Trophoblast cell (in vitro differentiated cells and primary cell): ENCODE measurements at regions not wholly inside any gene's neighbourhood (a gene's known extent, or its start where the extent isn't known, plus 50 kb on each side); places are given as distances from the start of the nearest gene placed in this dataset.
"Not testable (repeated sequence)": the region's sequence is repeated elsewhere in the genome, so short reads cannot be mapped to it uniquely, and the experiment has no call there.

ENCODE experiments used
- DNase-seq, 2 donors: peaks; one replicate each; pipeline ENCODE4 v3.0.0-alpha.2; 2016
- H2AFZ ChIP-seq: 2 replicates; pipeline ENCODE4 v1.6.1; 2013; ENCODE audit warnings: low read length, moderate library complexity, mild to moderate bottlenecking; ENCODE audit not compliant: insufficient read depth, poor library complexity
- H2AK5ac ChIP-seq: 2 replicates; pipeline ENCODE4 v1.6.1; 2013; ENCODE audit warnings: mild to moderate bottlenecking, low read length
- H2BK120ac ChIP-seq: 2 replicates; pipeline ENCODE4 v1.6.1; 2013; ENCODE audit warnings: low read length, mild to moderate bottlenecking, moderate library complexity; ENCODE audit not compliant: insufficient read depth, poor library complexity
- H2BK12ac ChIP-seq: 2 replicates; pipeline ENCODE4 v1.6.1; 2013; ENCODE audit warnings: mild to moderate bottlenecking, low read length, moderate library complexity
- H2BK5ac ChIP-seq: 2 replicates; pipeline ENCODE4 v1.6.1; 2013; ENCODE audit warnings: low read length, low read depth, moderate library complexity, mild to moderate bottlenecking; ENCODE audit not compliant: poor library complexity
- H3K14ac ChIP-seq: 2 replicates; pipeline ENCODE4 v1.6.1; 2013; ENCODE audit warnings: mild to moderate bottlenecking, low read length
- H3K18ac ChIP-seq: 2 replicates; pipeline ENCODE4 v1.6.1; 2013; ENCODE audit warnings: mild to moderate bottlenecking, low read length
- H3K23ac ChIP-seq: 2 replicates; pipeline ENCODE4 v1.6.1; 2013; ENCODE audit warnings: low read length
- H3K27ac ChIP-seq: 2 replicates; pipeline ENCODE4 v1.5.1; 2013; ENCODE audit warnings: low read depth, mild to moderate bottlenecking, inconsistent platforms, low read length, moderate library complexity
- H3K27me3 ChIP-seq: 2 replicates; pipeline ENCODE4 v1.6.1; 2013; ENCODE audit warnings: inconsistent platforms, mild to moderate bottlenecking, low read length, moderate library complexity; ENCODE audit not compliant: insufficient read depth
- H3K36me3 ChIP-seq, 2 experiments: 1 replicate in 1 of 2; 2 replicates in 1 of 2; pipeline ENCODE4 v1.6.1; 2013; ENCODE audit warnings: low read length in 2 of 2, mild to moderate bottlenecking in 2 of 2, moderate library complexity in 1 of 2; ENCODE audit not compliant: insufficient read depth in 2 of 2, control insufficient read depth in 1 of 2
- H3K4ac ChIP-seq: 2 replicates; pipeline ENCODE4 v1.6.1; 2013; ENCODE audit warnings: low read depth, mild to moderate bottlenecking, low read length, moderate library complexity
- H3K4me1 ChIP-seq, 2 experiments: 1 replicate in 1 of 2; 2 replicates in 1 of 2; pipeline ENCODE4 v1.6.1; 2013; ENCODE audit warnings: low read length in 2 of 2, mild to moderate bottlenecking in 2 of 2, moderate library complexity in 1 of 2; ENCODE audit not compliant: insufficient read depth in 2 of 2, control insufficient read depth in 1 of 2
- H3K4me2 ChIP-seq: 2 replicates; pipeline ENCODE4 v1.6.1; 2013; ENCODE audit warnings: inconsistent platforms, mild to moderate bottlenecking, low read length, moderate library complexity
- H3K4me3 ChIP-seq: 2 replicates; pipeline ENCODE4 v1.5.1; 2013; ENCODE audit warnings: mild to moderate bottlenecking, low read depth, low read length, inconsistent platforms
- H3K79me1 ChIP-seq: one replicate; pipeline ENCODE4 v1.6.1; 2013; ENCODE audit warnings: low read length
- H3K79me2 ChIP-seq: 2 replicates; pipeline ENCODE4 v1.6.1; 2013; ENCODE audit warnings: low read length, mild to moderate bottlenecking; ENCODE audit not compliant: control insufficient read depth, insufficient read depth, poor library complexity
- H3K9ac ChIP-seq: 2 replicates; pipeline ENCODE4 v1.6.1; 2013; ENCODE audit warnings: mild to moderate bottlenecking, low read length
- H3K9me3 ChIP-seq: 2 replicates; pipeline ENCODE4 v1.6.1; 2013; ENCODE audit warnings: low read depth, mild to moderate bottlenecking, control low read depth, inconsistent platforms, low read length; ENCODE audit not compliant: insufficient read depth
- H4K12ac ChIP-seq: 2 replicates; pipeline ENCODE4 v1.6.1; 2013; ENCODE audit warnings: low read depth, mild to moderate bottlenecking, low read length, moderate library complexity
- H4K8ac ChIP-seq: 2 replicates; pipeline ENCODE4 v1.6.1; 2013; ENCODE audit warnings: low read depth, mild to moderate bottlenecking, low read length, moderate library complexity
- H4K91ac ChIP-seq: one replicate; pipeline ENCODE4 v1.6.1; 2013; ENCODE audit warnings: low read depth, mild to moderate bottlenecking, low read length, moderate library complexity
- WGBS: extraction: QIAGEN DNeasy Blood & Tissue Kit; methylation state at CpG from one replicate; pipeline ENCODE4 v1.1.7; 2013; ENCODE audit warnings: missing lambda C conversion rate; ENCODE audit not compliant: insufficient read length, insufficient coverage; ENCODE audit errors: extremely low coverage; 5-methylcytosine and 5-hydroxymethylcytosine counted together

GRCh38 chr6:863127-863526, 170.2 kb upstream of the EXOC2 start:
- not testable (repeated sequence) for H2BK12ac ChIP-seq, H4K12ac ChIP-seq, H2AFZ ChIP-seq, H3K9me3 ChIP-seq, H4K91ac ChIP-seq, H4K8ac ChIP-seq, H3K23ac ChIP-seq, H3K27me3 ChIP-seq, H3K14ac ChIP-seq, H3K18ac ChIP-seq, H3K79me2 ChIP-seq, H3K9ac ChIP-seq, H3K4me3 ChIP-seq, H3K4me2 ChIP-seq, DNase-seq, H3K27ac ChIP-seq, H2BK5ac ChIP-seq, H3K4ac ChIP-seq, H3K79me1 ChIP-seq, H2BK120ac ChIP-seq, H3K4me1 ChIP-seq, H3K36me3 ChIP-seq, H2AK5ac ChIP-seq
- no CpG with 5 or more reads among the region's 5 CpGs for WGBS

- Histone ChIP-seq H3K18ac (no peak overlapping the region), H2AK5ac (no peak overlapping the region), H3K4me3 (no peak overlapping the region), H3K4ac (no peak overlapping the region), H3K79me2 (no peaks in the 10 kb centered on the region), H2BK120ac (no peak overlapping the region), H3K9me3 (no peaks in the 10 kb centered on the region), H4K91ac (no peak overlapping the region), H4K12ac (no peak overlapping the region), H2BK12ac (no peak overlapping the region), H3K14ac (no peak overlapping the region), H2BK5ac (no peak overlapping the region), H3K4me2 (no peak overlapping the region), H2AFZ (no peak overlapping the region), H3K9ac (no peak overlapping the region), H3K4me1 (no peaks in the 10 kb centered on the region), H3K79me1 (no peaks in the 10 kb centered on the region), H4K8ac (no peak overlapping the region), H3K27me3 (no peaks in the 10 kb centered on the region), H3K23ac (no peak overlapping the region), H3K36me3 (no peaks in the 10 kb centered on the region), H3K27ac (no peak overlapping the region)
- DNase-seq = no peak
- WGBS = no CpG with 5 or more reads among the region's 4 CpGs
Observed at GRCh38 chr6:859936-860335, 167.0 kb upstream of the EXOC2 start.

- no CpG with 5 or more reads among the region's 12 CpGs for WGBS
- no peaks in the 10 kb centered on the region for H3K4me1 ChIP-seq
- no peak overlapping the region for H2AFZ ChIP-seq
- no peak overlapping the region for H3K27ac ChIP-seq
- H4K91ac ChIP-seq = no peak overlapping the region
- no peak overlapping the region for H3K4ac ChIP-seq
- H3K23ac ChIP-seq = no peak overlapping the region
- H4K12ac ChIP-seq = no peak overlapping the region
- H3K9ac ChIP-seq = no peak overlapping the region
- H2BK120ac ChIP-seq = no peak overlapping the region
- H3K4me2 ChIP-seq = no peak overlapping the region
- no peak for DNase-seq
- H3K9me3 ChIP-seq = no peaks in the 10 kb centered on the region
- no peaks in the 10 kb centered on the region for H3K27me3 ChIP-seq
- H2AK5ac ChIP-seq = no peak overlapping the region
- no peak overlapping the region for H3K14ac ChIP-seq
- no peak overlapping the region for H2BK12ac ChIP-seq
- no peak overlapping the region for H2BK5ac ChIP-seq
- no peaks in the 10 kb centered on the region for H3K79me1 ChIP-seq
- H4K8ac ChIP-seq = no peak overlapping the region
- no peaks in the 10 kb centered on the region for H3K79me2 ChIP-seq
- H3K18ac ChIP-seq = no peak overlapping the region
- H3K4me3 ChIP-seq = no peak overlapping the region
- no peaks in the 10 kb centered on the region for H3K36me3 ChIP-seq
Observed at GRCh38 chr6:854406-855118, 161.6 kb upstream of the EXOC2 start.

- H3K27ac ChIP-seq, H3K4me1 ChIP-seq, H4K12ac ChIP-seq, H3K14ac ChIP-seq, H3K79me1 ChIP-seq, H3K79me2 ChIP-seq, H3K9ac ChIP-seq, H3K36me3 ChIP-seq, H4K91ac ChIP-seq, DNase-seq, H2AK5ac ChIP-seq, H2BK5ac ChIP-seq, H2AFZ ChIP-seq, H3K4me3 ChIP-seq, H3K18ac ChIP-seq, H3K23ac ChIP-seq, H3K27me3 ChIP-seq, H3K9me3 ChIP-seq, H2BK12ac ChIP-seq, H3K4me2 ChIP-seq, H4K8ac ChIP-seq, H3K4ac ChIP-seq, H2BK120ac ChIP-seq: not testable (repeated sequence)
- WGBS = no CpG with 5 or more reads among the region's 5 CpGs
Observed at GRCh38 chr6:852216-852615, 159.3 kb upstream of the EXOC2 start.
